NB4 (cell line): ENCODE measurements at regions not wholly inside any gene's neighbourhood (a gene's known extent, or its start where the extent isn't known, plus 50 kb on each side); places are given as distances from the start of the nearest gene placed in this dataset.

Source experiments
- MYC ChIP-seq: IDR thresholded peaks from 2 replicates; pipeline ENCODE4 v1.6.1; 2011; ENCODE audit warnings: low read depth, low read length
- POLR2A ChIP-seq: IDR thresholded peaks from 2 replicates; pipeline ENCODE4 v1.6.1; 2011; ENCODE audit warnings: mild to moderate bottlenecking; ENCODE audit not compliant: insufficient read length; ENCODE audit errors: extremely low read depth
- TF ChIP-seq, protein P1 (sequence below): IDR thresholded peaks from one replicate; pipeline ENCODE4 v1.5.1; 2012; ENCODE audit warnings: low read depth, low read length
- TF ChIP-seq, protein P2 (sequence below): IDR thresholded peaks from 2 replicates; pipeline ENCODE4 v1.6.1; 2011; ENCODE audit warnings: low read depth, low read length

DNA sequence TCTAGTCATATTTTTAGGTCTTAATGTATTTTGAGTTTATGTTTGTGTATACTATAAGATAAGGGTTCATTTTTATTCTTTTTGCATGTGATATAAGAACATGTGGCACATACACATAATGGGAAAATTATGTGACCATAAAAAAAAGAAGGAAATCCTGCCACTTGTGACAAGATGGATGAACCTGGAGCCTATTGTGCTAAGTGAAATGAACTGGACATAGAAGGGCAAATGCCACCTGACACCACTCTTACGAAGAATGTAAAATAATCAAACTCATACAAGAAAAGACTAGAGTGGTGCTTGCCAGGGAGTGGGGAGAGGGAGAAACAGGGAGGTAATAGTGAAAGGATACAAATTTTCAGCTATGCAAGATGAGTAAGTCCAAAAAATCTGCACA is 126.1 kb downstream of the PLEKHG1 start:
- TF ChIP-seq, protein P1, sequence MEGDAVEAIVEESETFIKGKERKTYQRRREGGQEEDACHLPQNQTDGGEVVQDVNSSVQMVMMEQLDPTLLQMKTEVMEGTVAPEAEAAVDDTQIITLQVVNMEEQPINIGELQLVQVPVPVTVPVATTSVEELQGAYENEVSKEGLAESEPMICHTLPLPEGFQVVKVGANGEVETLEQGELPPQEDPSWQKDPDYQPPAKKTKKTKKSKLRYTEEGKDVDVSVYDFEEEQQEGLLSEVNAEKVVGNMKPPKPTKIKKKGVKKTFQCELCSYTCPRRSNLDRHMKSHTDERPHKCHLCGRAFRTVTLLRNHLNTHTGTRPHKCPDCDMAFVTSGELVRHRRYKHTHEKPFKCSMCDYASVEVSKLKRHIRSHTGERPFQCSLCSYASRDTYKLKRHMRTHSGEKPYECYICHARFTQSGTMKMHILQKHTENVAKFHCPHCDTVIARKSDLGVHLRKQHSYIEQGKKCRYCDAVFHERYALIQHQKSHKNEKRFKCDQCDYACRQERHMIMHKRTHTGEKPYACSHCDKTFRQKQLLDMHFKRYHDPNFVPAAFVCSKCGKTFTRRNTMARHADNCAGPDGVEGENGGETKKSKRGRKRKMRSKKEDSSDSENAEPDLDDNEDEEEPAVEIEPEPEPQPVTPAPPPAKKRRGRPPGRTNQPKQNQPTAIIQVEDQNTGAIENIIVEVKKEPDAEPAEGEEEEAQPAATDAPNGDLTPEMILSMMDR: no peak
- TF ChIP-seq POLR2A (no peak), MYC (no peak)
- TF ChIP-seq, protein P2, sequence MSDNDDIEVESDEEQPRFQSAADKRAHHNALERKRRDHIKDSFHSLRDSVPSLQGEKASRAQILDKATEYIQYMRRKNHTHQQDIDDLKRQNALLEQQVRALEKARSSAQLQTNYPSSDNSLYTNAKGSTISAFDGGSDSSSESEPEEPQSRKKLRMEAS: no peak
